HG03159 (cell line): ENCODE measurements at regions not wholly inside any gene's neighbourhood (a gene's known extent, or its start where the extent isn't known, plus 50 kb on each side); places are given as distances from the start of the nearest gene placed in this dataset.

Experiments
- ATAC-seq: cut with Tn5 transposase; IDR thresholded peaks from one replicate; pipeline ENCODE4 v1.9.1; 2021; ENCODE audit warnings: mild to moderate bottlenecking, moderate library complexity; ENCODE audit not compliant: unreplicated experiment

DNA sequence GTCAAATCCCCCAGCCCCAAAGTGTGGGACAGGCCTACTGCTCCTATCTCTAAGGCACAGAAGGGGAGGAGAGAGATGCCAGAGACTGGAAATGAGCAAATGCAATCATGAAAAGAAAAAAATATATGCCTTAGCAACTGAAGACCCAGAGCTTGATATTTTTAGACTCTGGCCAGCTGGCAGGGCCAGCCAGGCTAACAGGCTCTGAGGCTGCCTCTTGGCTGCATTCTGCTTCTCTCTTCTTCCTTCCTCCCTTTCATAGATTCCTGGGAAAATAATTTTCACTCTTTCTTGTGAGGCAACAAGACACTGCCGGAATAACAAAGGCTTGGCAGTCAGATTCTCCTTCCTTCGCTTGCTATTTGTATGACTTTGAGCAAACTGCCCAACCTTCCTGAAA lies 209.1 kb downstream of the RAD51AP2 start:
- no peak for ATAC-seq

DNA sequence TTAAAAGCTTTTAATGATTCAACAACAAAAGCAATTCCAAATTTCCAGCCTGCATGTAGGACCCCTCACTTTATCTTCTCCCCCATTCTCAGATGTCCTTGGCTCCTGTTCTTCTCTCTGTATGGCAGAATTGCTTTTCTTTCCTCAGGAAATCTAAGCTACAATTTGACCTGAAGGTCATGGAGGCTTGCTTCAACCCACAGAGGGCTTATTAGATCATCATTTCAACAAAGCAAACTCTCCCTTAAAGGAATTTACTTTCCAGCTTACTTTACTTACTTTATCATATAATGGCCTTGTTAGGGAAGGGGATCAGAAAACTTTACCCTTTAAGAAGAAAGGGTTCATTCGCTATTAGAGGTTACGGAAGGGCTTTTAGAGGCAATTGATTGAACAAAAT lies 211.5 kb downstream of the RAD51AP2 start:
- no peak for ATAC-seq

DNA sequence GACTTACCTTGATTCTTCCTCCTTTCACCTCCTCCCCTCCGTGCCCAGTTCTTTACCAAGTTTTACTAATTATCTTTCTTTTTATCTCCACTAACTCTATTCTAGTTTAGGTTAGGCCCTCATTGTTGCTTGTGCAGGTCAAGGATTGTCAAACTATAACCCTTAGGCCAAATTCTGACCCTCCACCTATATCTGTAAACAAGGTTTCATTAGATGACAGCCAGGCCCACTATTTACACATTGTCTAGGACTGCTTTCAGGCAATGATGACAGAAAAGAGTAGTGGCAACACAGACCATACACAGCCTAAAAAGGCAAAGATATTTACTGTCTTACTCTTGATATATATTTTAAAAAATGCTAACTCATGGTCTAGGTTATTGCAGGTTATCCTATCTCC lies 212.0 kb downstream of the RAD51AP2 start:
- ATAC-seq: no peak

DNA sequence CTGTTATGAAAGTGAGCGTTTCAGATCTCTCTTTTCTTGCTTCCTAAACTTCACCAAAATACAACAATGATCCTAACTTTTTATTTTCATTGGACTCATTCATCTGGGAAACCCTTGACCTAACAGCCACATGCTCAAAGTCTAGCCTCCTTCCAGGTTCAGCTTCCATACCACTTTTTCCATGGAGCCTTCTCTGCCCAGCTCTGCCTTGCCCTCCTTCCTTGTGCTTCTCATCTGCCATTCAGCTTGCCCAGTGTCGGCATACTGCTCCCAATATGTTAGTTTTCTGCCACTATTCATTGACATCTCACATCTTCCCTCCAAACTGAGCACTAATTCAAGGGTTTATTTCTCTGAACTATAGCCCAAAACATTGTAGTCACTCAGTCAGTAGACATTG lies 214.7 kb downstream of the RAD51AP2 start:
- no peak for ATAC-seq

DNA sequence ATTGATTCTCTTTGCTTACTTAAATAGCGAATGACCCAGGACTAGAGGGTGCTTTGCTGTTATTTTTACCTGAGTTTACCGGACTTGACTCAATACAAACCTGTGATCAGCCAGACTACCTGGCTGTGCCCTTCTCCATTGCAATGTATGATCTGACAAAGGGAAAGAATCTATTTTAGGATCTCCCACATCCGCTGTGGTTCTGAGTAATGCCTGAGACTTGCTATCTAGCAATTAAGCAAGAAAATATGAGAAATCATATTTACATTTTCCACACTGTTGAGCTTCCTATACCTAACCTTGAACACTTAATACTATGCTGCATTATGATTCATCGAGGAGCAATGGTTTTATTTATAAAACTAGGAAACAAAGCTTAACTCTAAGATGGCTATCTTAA lies 215.2 kb downstream of the RAD51AP2 start:
- ATAC-seq: no peak

DNA sequence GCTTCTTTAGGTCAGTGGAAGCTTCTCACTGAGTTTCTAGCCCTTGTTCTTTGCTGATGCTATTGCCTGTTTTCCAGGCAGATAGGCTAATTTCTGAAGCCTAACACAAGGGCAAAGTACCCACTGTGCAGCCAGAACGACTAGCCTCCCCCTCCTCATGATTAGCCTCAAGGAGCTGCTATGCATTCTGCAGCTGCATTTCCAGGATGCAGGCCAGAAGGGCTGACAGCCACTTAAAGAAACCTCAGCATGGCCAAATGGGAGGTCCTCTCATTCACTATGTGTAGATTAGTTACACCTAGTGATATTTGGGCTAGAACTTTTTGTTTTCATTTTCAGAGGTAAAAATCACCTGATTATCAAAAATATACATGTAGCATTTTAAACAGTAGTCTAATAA lies 216.0 kb downstream of the RAD51AP2 start:
- no peak for ATAC-seq

DNA sequence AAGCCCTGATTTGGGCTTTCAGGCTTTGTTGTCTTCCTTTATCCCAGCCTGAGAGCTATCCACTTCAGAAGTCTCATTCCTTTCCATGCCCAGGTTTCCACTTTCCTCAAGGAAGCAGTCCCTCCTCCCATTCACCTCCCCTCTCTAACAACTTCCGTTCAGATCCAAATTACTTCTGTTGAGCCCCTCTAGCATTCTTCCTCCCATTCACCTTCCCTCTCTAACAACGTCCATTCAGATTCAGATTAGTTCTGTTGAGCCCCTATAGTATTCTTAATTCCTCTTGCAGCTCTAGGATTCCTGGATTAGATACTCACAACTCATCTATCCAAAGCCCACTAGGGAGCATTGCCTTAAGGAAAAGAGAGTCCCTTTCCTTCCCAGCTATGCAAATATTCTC lies 216.8 kb downstream of the RAD51AP2 start:
- ATAC-seq: no peak

DNA sequence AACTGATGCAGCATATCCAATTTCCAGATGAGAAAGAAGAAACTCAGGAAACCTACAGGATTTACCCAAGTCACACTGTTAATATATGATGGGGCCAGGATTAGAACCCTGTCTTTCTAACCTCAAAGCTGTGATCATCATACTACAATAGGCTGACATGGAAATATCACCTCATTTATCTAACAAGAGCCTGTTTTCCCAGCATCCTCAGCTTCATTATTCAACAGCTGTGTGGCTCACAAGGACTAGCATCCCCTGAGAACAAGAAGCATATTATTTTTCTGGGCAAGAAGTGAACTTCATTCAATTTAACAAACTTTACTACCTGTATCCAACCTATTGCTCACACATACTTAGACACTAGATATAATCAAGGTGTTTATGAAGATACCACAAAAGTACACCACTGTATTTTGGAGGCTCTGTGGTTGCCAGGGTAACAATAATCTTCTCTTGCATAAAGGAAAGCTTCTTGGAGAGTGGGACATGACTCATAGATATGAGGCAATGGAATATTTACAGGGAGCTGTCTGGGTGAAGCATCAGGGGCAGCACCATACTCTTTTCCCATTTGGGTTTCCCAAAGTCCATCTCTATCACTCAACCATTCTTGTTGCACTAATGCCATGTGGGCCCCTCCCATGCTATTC lies 218.2 kb downstream of the RAD51AP2 start:
- no peak for ATAC-seq

DNA sequence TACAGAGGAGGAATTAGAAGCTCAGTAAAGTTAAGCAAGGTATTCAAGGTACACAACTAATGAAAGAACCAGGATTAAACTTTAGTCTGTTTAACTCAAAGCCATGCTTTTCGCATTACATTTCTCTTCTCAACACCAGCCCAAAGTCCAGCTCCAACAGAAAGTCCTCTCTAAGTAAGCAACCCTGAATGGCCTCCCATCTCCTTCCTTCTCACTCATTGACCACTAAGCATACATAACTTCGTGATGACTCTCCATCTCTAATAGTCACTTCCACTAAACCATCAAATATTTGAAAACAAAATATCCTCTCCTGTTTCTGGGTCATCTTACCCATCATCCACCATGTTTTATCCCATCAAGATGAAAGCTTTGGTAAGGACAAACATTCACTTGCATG lies 219.8 kb downstream of the RAD51AP2 start:
- no peak for ATAC-seq

DNA sequence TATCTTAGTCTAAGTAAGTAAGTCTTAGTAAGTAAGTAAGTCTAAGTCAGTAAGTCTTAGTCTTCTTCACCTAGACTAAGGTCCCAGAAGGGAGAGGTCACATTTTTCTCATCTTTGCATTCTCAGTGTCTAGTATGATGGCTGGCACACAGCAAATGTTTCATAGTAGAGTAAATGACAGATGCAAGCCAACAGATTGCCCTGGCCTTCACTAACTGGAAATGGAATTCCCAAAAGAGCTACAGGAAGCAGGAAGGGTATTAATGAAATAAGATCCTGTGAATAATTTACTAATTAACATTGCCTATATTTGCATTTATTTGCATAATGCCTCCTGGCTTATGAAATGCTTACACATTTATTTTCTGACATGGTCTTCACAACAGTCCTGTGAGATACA lies 221.6 kb downstream of the RAD51AP2 start:
- ATAC-seq: no peak

DNA sequence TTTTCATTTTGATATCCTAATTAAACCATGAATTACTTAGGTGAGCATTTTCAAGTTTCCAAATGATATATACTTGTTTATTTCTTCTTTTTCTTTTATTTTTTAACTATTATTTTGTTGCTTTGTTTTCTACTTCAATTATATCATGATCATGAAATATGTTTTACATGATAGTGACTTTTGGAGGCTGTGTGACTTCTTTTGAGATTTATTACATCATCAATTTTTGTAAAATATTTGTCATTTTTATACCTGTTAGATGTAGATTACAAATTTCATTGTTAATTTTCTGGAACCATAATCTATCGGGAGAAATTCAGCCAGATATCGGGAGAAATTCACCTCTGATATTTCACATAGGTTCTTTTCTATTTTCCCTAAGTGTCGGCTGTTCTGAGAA lies 228.6 kb downstream of the RAD51AP2 start:
- ATAC-seq: no peak

DNA sequence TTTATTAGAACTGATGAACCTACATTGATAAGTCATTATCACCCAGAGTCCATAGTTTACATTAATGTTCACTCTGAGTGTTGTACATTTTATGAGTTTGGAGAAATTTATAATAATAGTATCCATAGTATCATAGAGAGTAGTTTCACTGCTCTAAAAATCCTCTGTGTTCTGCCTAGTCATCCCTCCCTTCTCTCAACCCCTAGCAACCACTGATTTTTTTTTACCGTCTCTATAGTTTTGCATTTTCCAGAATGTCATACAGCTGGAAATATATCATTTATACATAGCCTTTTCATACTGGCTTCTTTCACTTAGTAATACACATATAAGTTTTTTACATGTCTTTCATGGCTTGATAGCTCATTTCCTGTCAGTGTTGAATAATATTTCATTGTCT lies 231.1 kb downstream of the RAD51AP2 start:
- no peak for ATAC-seq

DNA sequence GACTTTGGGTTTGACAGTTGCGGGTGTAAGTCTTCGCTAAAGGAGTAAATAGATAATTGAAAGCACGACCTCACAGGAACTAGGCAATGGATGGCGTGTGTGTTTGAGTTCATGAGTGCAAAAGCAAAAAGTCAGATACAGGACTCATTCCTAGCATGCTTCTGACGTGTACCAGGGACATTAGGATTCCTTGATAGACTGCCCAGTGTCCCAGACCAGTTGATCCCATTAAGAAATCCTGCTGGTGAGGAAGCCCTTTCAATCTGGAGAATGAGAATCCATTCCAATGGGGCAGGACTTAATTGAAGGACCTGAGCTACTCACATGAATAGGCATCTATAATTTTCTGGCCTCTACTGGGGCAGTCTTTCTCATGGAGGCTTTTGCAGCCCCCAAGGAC lies 235.4 kb downstream of the RAD51AP2 start:
- no peak for ATAC-seq

DNA sequence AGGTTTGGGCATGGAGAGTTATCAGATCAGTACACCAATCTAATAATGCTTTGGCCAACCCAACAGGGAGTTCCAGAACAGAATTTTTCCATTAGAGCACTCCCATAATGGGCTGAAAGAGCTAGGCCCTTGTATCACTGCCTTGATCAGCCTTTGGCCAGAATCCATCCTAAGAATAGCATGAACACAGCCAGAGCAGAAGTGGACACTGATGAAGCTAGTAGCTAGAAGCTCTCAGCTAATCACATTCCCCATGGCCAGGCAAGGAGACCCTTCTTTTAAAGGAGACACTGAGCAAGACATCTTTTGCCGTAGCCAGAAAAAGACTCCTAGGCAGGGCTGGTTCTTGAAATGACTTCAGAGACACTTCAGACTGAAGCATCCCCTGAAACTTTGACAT lies 236.0 kb downstream of the RAD51AP2 start:
- no peak for ATAC-seq

DNA sequence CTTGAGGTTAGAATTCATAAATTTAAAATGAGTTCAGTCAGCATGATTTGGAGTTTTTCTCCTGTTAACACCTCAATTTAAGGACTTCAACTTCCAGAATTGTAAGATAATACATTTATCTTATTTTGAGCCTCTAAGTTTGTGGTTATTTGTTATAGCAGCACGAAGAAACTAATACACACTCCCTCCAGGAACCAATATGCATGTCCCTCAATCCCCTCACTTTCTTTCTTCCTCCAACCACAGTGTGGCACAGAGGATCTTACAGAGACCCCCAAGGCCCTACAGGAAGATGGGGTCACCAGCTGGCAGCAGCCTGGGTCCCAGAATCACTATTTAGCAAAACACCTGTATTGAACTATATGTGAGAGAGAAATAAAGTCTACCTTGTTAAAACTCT lies 242.0 kb downstream of the RAD51AP2 start:
- ATAC-seq: no peak

DNA sequence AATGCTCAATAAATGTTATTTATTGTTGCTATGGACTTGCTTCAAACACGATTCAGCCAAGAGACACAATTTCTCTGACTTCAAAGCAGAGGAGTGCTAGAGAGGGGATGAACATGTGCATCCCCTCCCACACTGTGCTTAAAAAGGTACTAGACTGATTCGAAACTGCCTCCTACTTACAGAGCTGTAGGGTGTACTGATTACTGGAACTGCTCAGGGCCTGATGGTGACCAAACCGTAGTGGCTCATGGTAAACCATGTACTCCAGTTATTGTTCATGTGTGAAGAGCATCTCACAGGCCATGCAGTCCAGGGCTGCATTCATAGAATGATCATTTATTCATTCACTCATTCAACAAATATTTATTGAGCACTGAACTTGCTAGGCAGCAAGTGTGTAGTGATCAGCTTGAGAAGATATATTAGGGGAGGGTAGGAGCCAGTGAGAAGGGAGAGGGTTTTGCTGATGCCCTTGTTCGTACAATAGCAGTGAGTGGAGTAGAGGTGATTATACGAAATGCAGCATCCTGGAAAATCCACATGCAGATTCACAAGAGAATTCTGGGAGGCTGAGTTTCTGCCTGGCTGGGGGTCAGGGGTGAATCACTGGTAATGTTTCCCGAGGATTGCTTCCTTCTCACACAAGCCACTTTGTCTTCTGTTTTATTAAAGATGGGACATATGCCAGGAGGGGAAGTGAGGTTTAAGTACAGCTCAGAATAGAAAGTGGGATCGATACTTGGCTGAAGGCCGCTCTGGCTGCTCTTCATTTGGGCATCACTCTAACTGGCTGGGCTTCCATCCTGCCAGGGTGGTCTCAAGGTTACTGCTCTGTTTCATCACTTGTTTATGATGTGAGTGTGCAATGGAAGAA lies 245.4 kb downstream of the RAD51AP2 start:
- peak; percentile 34 for ATAC-seq

DNA sequence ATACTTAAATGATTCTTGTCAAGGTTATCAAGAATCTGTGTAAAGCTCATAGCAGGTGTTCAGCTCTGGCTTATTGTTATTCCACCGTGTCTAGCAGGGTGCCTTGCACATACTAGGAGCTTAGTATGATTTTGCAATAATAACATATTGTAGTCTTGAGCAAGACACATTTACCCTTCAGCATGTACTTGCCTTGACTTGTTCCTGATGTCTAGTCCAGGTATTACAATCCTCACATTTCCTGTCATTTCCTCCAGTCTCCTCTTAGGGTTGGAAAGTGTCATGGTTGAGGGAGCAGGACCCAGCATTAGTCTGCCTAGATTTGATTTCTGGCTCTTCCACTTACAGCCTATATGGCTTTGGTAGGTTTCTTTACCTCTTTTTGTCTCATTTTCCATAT lies 246.1 kb downstream of the RAD51AP2 start:
- no peak for ATAC-seq

DNA sequence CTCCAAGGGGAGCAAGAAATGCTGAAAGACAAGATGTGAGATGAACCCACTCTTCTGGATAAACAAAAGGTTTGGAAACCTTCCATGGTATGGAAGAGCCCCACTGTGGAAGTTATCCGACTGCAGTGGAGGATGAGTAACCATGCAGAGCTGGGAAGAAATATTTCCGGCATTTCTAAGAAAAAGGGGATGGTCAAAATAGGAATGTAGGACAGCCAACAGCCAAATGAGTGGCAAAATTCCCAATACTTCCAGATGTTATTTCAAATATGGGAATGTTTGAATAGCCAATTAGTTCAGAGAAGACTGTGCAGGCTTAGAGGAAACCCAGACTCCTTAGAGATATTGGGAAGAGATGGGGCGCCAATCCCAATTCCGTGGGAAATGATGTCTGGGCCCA lies 246.8 kb downstream of the RAD51AP2 start:
- ATAC-seq: no peak

DNA sequence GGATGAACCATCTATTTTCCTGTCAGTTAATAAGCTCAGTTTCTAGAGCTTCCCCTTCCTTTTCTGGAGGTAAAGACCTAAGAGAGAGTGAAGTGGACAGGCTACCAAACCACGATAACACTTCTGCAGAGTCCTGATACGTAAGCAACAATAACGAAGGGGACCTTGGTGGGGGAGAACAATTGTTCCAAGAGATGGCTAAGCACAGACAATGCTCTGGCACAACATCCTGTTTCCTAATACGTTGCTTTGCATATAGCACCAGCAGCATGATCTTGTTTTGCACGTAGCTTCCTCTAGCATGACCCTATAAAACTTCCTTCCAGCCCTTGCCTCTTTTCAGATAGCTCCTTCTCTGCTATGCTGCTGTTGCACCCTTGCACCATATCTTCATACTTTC lies 247.3 kb downstream of the RAD51AP2 start:
- peak; percentile 97 for ATAC-seq

DNA sequence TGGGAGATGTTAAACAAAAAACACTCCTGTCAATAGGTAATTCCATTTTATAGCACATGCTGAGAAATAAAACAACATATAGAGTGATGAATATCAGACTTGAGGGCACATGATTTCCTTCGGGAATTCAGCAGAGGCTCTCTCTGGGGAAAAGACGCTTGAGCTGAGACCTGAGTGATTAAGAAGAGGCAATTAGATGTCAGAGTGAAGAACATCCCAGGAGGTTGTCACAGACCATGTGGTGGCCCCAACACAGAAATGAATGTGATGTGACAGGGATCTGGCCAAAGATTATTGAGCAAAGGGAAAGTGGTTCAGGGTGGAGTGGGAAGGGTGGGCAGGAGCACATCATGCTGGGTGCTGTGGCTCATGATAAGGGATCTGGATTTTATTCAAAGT lies 254.7 kb downstream of the RAD51AP2 start:
- ATAC-seq: no peak

DNA sequence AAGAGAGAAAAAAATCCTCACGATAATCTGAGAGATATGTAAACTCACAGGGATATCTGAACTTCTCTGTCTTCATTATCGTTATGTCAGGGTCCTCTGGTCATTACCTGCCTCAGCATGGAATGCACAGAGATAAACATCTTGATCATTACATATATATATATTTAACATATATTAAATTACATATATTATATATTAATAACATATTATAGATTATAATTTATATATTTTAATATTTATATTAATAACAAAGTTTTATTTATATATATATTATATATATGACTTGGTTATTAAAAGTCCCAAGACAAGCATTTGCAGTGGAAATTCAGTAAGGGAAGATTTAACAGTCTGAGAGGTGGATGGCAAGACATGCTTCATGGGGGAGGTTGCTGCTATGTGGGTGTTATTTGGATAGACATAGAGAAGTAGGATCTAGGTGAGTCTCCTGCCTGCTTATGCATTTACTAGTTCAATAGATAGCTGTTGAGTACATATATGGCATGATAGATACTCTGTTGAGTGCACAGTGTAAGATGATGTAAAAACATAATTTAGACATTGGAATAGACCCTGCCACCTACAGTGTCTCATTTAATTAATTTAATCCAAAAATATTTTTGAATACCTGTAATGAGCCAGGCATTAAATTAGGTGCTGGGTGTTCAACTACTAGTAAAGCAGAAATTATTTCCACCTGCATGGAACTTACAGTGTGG lies 255.2 kb downstream of the RAD51AP2 start:
- ATAC-seq: no peak

DNA sequence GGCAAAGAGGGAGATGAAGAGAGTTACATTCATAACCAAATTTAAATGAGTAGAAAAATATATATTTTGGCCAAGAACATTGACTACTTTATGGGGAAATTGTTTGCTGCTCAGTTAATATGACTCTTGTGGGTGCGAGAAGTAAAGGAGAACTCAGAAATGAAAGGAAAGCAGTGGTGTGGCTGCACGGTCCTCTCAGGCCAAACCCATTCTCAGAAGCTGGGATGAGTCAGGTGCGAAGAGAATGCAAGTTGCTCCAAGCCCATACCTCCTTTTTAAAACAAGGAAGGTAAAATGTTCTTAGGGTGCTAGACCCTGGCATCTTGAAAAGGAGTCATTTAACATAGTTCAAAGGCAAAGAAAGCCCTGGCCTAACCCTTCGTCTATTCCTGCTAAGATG lies 258.6 kb downstream of the RAD51AP2 start:
- ATAC-seq: no peak
